Choroid plexus epithelial cell (primary cell): ENCODE measurements at regions not wholly inside any gene's neighbourhood (a gene's known extent, or its start where the extent isn't known, plus 50 kb on each side); places are given as distances from the start of the nearest gene placed in this dataset.
A peak's percentile ranks its signal among the peaks of the same experiment; 100 is the strongest.
"Not testable (repeated sequence)": the region's sequence is repeated elsewhere in the genome, so short reads cannot be mapped to it uniquely, and the experiment has no call there.

Source experiments
- DNase-seq: peaks from one replicate; pipeline ENCODE4 v3.0.0-alpha.2; 2010; ENCODE audit warnings: low read depth
- H3K4me3 ChIP-seq: 2 replicates; pipeline ENCODE4 v1.5.1; 2011; ENCODE audit warnings: low read depth, mild to moderate bottlenecking, control low read depth, low read length, moderate library complexity
- CTCF ChIP-seq: conservative IDR thresholded peaks from 2 replicates; pipeline ENCODE4 v1.5.1; 2011; ENCODE audit warnings: low read depth, mild to moderate bottlenecking, control low read depth, inconsistent platforms, low read length, moderate library complexity

- no peak for DNase-seq
- H3K4me3 ChIP-seq: no peak overlapping the region
- TF ChIP-seq CTCF: no peak
These were observed 128.4 kb downstream of the ZFAND4 start for GRCh38 chr10:45544191-45544590.

GRCh38 chr10:45541032-45541431 is 131.5 kb downstream of the ZFAND4 start:
- not testable (repeated sequence) for H3K4me3 ChIP-seq, DNase-seq

GRCh38 chr10:45540589-45540988 is 132.0 kb downstream of the ZFAND4 start:
- DNase-seq, H3K4me3 ChIP-seq: not testable (repeated sequence)

DNA sequence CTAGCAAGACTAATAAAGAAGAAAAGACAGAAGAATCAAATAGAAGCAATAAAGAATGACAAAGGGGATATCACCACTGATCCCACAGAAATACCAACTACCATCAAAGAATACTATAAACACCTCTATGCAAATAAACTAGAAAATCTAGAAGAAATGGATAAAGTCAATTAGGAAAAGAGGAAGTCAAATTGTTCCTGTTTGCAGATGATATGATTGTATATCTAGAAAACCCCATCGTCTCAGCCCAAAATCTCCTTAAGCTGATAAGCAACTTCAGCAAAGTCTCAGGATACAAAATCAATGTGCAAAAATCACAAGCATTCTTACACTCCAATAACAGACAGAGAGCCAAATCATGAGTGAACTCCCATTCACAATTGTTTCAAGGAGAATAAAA is 133.0 kb downstream of the ZFAND4 start:
- not testable (repeated sequence) for H3K4me3 ChIP-seq, DNase-seq

- DNase-seq: no peak
- H3K4me3 ChIP-seq: no peak overlapping the region
- no peak for TF ChIP-seq CTCF
These were observed 138.0 kb downstream of the ZFAND4 start for GRCh38 chr10:45534572-45534971.

GRCh38 chr10:45532480-45532879 is 140.1 kb downstream of the ZFAND4 start:
- DNase-seq: peak; percentile 4
- no peak for TF ChIP-seq CTCF
- no peak overlapping the region for H3K4me3 ChIP-seq

DNA sequence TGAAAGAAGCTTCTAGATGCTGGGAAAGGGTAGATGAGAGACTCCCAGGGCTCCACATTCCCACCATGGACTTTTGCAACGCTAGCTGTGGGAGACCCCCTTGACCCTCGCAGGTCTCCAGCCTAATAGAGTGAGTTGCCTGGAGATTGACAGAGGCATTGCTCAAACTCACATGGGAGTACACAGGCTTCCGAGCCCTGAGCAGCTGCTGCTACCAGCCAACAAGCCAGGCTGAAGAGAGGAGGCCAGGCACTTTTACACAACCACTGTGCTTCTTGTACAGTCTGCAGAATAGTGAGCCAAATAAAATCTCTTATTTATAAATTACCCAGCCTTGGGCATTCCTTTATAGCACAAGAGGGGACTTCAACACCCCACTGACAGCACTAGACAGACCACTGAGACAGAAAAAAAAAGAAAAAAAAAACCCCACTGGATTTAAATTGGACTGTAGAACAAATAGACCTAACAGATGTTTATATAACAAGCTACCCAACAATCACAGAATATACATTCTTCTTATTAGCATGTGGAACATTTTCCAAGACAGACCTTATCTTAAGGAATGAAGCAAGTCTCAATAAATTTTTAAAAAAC is 146.2 kb downstream of the ZFAND4 start:
- no peak overlapping the region for H3K4me3 ChIP-seq
- no peak for TF ChIP-seq CTCF

DNA sequence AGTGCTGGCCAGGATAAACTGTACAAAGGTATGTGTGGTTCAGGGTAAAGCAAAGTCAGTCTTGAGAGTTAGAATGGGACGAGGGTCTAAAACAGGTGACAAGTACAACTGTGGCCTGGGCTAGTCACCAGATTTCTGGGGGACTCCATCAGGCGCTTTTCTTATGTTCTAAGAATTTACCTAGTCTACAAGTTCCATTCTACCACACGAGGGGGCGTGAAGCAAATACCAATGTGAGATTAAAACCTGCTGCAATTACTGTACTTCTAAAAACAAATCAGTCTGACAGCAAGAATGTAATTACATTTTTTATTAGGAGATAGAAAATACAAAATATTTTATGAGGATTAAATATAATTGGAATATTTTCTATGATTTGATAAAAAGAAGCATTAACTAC is 146.5 kb downstream of the ALOX5 start:
- TF ChIP-seq CTCF: peak; percentile 4
- DNase-seq: no peak
- no peak overlapping the region for H3K4me3 ChIP-seq

More for the DNA sequence above, 146.2 kb downstream of the ZFAND4 start:
- peak; percentile 10 for DNase-seq

DNA sequence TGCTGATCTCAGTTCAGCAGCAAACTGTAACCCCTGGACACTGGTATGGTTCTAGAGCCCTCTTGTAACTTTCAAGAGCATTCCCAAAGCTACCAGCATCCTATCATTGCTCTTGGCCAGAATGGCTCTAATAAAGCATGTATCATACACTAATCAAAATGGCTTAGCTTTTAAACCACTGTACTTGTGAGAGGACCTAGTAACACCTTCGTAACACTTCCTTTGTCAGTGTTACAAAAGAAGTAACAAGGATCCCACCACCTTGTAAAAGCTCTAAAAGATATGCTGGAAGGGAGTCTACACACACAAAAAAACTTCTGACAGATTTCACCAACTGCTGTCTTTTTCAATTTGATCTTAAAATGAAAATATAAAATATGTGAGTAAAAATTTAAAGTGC is 144.7 kb downstream of the ALOX5 start:
- TF ChIP-seq CTCF: no peak
- H3K4me3 ChIP-seq: no peak overlapping the region
- no peak for DNase-seq
